Inferior parietal cortex (tissue), 1 donor: ENCODE measurements at regions not wholly inside any gene's neighbourhood (a gene's known extent, or its start where the extent isn't known, plus 50 kb on each side); places are given as distances from the start of the nearest gene placed in this dataset.

Source experiments
- DNase-seq: peaks from one replicate; pipeline ENCODE4 v3.0.0-alpha.2; 2016; ENCODE audit errors: extremely low spot score

DNA sequence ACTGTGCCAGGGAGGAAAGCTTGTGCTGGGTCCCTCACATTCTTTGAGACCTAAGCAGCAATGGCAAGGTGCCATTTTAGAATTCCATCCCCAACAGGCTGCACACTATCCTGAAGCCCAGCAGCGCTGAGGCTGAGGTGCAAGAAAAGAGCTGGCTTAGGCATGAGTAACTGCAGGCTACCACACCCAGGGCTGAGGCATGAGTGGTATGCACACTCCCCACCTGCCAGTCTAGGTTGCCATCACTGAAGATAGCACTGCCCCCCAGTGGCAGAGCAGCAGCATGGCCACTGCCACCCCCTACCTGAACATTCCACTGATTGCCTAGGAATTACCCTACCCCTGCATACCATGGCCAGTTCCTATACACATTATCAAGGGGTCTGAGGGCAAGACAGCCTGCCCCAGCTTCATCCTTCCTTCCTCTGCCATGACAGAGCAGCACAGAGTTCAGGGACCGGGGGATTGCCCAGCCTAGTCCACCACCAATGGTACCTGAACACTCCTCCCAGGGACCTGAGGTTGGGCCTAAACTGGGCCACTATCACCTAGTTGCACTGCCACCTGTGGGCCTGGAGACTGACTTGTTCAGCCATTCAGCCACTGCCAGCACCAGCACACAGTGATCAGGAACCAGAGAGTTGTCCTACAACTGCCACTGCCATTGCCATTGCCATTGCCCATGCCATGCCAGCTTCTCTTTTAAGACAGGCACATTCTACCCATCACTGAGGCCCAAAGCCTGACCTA lies 129.8 kb downstream of the SATB1 start:
- no peak for DNase-seq

- no peak for DNase-seq
Observed at GRCh38 chr3:18290157-18290556, 135.0 kb downstream of the SATB1 start.

GRCh38 chr3:18288243-18288642 lies 136.9 kb downstream of the SATB1 start:
- no peak for DNase-seq

DNA sequence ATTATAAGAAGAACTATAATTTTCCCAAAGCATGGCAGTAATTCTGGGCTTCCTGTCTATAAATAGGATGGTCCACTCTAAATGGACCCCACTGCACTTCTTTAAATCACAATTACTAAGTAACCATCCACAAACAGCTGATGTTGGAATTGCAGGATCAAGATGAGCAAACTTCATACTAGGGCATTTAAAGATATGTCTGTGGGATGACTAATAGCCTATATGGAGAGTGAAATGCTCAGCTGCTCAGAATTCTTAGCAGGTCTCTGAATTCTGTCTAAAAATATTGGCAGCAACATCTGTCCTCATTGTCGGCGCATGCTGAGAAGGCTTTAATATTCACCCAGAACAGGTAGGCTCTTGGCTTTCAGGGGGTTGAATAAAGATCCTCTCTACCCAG lies 140.4 kb downstream of the SATB1 start:
- no peak for DNase-seq

DNA sequence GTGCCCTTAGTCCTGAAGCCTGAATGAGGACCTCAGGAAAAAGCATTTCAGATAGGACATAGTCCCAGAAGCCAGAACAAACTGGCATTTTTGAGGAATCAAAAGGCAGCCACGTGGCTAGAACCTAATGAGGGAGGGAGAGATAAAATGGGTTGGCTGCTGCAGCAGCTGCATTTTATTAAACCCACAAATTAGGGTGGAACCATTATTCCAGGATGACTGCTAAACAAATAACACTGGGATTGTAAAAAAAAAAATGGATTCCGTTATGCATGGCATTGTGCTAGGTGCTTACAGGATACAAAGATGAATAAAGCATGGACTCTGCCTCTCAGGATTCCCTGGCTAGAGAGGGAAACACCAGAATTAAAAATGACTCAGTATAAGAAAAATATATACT lies 141.5 kb downstream of the SATB1 start:
- DNase-seq = no peak

DNA sequence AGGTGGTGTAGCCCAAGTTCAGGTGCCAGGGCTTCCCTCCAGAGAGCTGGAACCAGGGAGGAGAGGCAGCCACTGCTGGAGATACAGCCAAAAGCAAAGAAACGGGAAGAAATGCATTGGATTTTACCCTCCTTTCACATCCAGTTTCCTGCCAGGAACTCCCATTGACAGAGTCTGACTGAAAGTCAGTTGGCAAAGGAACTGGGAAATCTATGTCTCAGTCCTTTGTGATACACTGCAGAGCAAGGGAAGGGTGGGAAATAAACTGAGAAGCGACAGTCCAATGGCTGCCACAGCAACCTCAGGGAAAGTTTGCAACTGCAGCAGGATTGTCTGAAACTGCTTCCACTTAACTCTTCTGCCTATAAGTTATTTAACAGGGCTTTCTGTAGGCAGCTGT lies 142.6 kb downstream of the SATB1 start:
- DNase-seq = no peak

GRCh38 chr3:18279226-18279737 lies 145.9 kb downstream of the SATB1 start:
- no peak for DNase-seq

DNA sequence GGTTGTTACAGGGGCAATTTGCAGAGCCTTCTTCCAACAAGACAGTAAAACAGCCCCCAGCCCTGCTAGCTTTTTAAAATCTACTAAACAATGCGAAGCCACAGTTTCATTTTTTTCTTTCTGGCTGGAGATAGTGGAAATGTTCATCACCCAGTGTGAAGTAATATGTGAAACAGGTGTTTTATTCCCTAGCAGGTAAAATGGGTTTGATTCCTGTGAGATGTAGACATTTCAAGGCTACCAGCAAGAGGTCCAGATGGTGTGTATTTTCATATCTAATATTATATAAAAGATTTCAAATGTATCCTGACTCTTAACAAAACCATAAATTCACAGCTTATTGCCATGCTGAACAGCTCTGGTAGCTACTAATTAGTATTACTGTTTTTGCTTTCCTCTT lies 160.3 kb downstream of the SATB1 start:
- DNase-seq = no peak

GRCh38 chr3:18264361-18264760 lies 160.8 kb downstream of the SATB1 start:
- DNase-seq = no peak

DNA sequence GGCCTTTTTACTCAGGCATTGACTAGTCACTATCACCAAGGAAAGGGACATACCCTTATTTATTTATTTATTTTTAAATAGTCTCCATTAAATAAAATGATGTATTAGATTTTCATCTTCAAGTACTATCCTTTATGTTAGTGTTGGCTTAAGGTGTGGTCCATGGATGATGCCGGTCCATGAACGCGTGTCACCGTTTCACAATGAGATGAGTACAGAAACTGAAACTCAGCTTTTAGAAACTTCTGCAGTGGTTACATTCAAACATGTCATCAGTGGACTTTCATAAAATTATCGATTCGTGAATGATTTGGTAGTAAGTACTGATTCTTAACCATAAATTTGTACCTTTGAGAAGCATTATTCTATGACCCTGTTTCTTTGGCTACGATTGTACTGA lies 166.6 kb downstream of the SATB1 start:
- DNase-seq = no peak

GRCh38 chr3:18252578-18252977 lies 172.6 kb downstream of the SATB1 start:
- DNase-seq = no peak

- no peak for DNase-seq
Observed at GRCh38 chr3:18250991-18251390, 174.1 kb downstream of the SATB1 start.

DNA sequence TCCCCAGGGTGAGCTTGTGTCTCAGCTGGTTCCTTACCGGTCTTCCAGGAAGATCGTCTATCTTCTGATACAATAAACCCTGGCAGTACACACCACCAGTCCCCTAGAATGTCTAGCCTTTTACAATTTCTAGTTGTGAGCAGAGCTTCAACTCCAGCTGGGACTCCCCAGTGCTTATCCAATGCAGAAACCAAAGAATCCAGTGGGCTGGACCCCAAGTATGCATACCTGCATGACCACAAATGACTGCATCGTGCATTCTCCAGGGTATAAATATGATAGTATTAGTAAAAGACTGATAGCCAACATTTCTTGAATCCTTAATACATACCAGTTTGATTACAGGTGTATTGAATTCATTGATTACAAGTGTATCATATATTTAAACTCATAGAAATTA lies 176.0 kb downstream of the SATB1 start:
- DNase-seq = no peak

DNA sequence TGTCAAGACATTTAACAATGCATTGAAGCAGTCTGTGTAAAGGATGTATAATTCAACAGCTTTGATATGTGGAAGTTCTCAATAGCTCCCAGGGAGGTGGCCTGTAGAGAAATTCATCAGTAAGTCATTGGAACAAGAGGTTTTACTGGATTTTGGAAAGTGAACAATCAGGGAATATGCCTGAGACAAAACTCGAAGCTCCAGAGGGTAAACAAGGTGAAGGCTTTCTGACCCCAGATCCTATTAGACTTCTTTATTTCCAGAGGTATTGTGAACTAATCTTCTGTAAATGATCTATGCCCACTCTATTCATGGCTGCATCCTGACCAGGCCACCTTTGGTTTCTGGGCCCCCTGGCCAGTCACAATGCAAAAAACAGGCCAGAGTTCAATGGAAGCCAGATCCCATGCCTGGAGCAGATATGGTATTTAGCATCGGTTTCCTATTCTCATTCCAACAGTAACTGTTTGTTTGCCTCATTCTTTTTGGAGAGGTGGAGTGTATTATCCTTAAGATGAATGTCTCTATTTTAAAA lies 177.3 kb downstream of the SATB1 start:
- DNase-seq = no peak

GRCh38 chr3:18247139-18247695 lies 177.9 kb downstream of the SATB1 start:
- no peak for DNase-seq

- no peak for DNase-seq
Observed at GRCh38 chr3:18246336-18247060, 178.6 kb downstream of the SATB1 start.

DNA sequence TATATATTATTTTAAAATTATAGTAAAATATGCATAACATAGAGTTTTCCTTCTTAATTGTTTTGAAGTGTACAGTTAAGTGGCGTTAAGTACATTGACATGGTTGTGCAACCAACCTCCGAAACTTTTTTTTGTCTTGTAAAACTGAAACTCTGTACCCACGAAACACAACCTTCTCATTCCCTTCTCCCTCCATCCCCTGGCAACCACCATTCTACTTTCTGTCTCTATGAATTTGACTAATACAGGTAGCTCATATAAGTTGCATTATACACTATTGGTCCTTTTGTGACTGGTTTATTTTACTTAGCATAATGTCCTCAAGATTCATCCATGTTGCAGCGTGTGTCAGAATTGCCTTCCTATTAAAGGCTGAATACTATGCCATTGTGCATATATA lies 179.4 kb downstream of the SATB1 start:
- no peak for DNase-seq

DNA sequence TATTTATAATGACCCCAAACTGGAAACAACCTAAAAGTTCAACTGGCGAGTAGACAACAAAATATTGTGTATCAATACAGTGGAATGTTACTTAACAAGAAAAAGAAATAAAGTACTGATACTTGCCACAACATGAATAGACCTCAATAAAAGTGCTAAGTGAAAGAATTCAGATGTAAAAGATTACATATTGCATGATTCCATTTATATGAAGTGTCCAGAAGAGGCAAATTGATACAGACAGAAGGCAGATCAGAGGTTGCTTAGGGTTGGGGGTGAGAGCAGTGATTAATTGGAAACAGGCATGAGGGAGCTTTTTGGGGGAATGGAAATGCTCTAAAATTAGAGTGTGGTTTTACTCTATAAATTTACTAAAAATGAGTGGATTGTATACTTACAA lies 183.3 kb downstream of the SATB1 start:
- no peak for DNase-seq

DNA sequence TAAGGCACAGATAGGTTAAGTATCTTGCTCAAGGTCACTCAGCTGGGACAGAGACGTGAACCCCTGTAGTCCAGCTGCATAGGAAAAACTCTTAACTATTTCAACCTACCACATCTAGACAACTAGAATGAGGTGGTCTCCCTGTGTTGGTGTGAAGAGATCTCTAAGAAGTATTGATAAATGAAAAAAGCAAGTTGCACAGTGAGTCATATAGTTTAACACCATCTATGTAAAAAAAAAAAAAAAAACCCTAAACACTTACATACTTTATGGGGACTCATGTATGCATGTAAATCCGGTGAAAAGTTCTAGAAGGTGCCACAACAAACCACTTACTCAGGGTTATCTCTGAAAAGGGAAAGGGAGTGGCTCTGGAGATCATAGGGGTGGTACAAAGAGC lies 185.5 kb downstream of the SATB1 start:
- no peak for DNase-seq

GRCh38 chr3:18238746-18239331 lies 186.3 kb downstream of the SATB1 start:
- DNase-seq = no peak

DNA sequence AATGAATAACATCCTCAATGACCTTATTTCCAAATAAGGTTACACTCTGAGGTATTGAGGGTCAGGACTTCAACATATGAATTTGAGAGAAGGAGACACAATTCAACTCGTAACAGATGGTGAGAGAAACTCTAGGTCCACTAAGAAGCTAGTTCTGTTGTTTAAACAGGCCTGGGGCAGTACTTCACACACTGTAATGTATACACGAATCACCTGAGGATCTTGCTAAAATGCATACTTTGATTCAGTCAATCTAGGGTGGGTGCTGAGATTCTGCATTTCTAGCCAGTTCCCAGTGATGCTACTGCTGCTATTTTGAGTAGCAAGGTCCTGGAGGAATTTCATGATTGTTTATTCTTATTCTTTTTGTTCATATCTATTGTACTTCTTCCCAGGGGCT lies 186.8 kb downstream of the SATB1 start:
- no peak for DNase-seq

DNA sequence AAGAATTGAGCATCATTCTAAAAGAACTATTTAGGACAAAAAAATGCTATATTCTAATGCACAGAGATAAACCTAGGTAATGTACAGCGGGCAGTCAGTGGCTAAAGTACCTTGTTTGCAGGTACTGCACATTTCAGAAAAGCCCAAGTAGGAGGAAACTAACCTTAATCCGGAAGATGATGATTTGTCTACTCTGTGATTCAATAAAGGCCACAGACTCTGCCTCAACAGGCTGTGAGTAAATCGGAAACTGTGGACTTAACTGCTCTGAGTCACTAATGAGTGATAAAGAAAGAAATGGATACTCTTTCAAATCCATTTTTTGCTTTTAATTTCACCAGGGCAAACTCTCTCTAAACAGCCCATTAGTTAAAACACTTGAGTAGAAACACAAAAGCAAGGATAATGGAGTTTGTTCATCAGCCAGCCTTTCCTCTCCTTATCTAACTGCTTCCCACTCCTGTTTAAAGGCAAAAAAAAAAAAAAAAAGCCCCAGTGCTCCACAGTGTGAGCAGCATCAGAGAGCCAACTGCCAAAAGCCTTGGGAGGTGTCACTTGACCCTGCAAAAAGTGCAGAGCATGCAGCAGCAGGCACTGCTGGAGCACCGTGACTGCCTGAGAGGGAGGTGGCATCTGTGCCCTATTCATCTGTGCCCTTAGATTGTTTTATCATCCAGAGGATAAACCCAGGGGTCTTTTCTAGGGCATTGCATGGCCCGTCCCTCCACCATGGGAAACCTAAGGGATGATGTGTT lies 187.7 kb downstream of the SATB1 start:
- no peak for DNase-seq
